Activated B cell treated with CpG ODN at 0.5 μM for 24 hours (primary cell): ENCODE measurements at regions not wholly inside any gene's neighbourhood (a gene's known extent, or its start where the extent isn't known, plus 50 kb on each side); places are given as distances from the start of the nearest gene placed in this dataset.

Source experiments
- ATAC-seq: fragments of 200-7000 bp; cut with Tn5 transposase; one replicate; pipeline ENCODE4 v1.10.0; 2021; ENCODE audit warnings: low read depth, mild to moderate bottlenecking, moderate library complexity
- CTCF ChIA-PET: fragments of 350-600 bp; sonication (Branson Sonifier 250); formaldehyde crosslinking; loops from one replicate; lab custom pipeline; 2021; ENCODE audit warnings: antibody characterized with exemption; lab: Charles Lee
- POLR2A ChIA-PET: fragments of 350-600 bp; sonication (Branson Sonifier 250); formaldehyde crosslinking; loops from one replicate; lab custom pipeline; 2021; ENCODE audit warnings: antibody characterized with exemption; lab: Charles Lee
- DNase-seq: peaks from one replicate; pipeline ENCODE4 v3.0.0; 2022
- H3K27ac Mint-ChIP-seq: one replicate; pipeline ENCODE4 v1.8.0; 2020; ENCODE audit warnings: mixed read lengths
- H3K27me3 Mint-ChIP-seq: one replicate; pipeline ENCODE4 v1.8.0; 2021; ENCODE audit warnings: mixed read lengths
- H3K36me3 Mint-ChIP-seq: one replicate; pipeline ENCODE4 v1.8.0; 2021; ENCODE audit warnings: low read depth, mixed read lengths
- H3K4me1 Mint-ChIP-seq: one replicate; pipeline ENCODE4 v1.8.0; 2021; ENCODE audit warnings: mixed read lengths
- H3K4me3 Mint-ChIP-seq: one replicate; pipeline ENCODE4 v1.8.0; 2020; ENCODE audit warnings: mild to moderate bottlenecking, mixed read lengths
- H3K9me3 Mint-ChIP-seq: one replicate; pipeline ENCODE4 v1.8.0; 2020; ENCODE audit warnings: mixed read lengths
- CTCF ChIP-seq: fragments of 200-600 bp; IDR thresholded peaks from one replicate; pipeline ENCODE4 v1.8.0; 2022; ENCODE audit warnings: antibody characterized with exemption, mild to moderate bottlenecking
- intact Hi-C: fragments of 100-400 bp; cut with micrococcal nuclease; formaldehyde crosslinking; loops from one replicate; pipeline ENCODE4 v1.15.1; 2024

DNA sequence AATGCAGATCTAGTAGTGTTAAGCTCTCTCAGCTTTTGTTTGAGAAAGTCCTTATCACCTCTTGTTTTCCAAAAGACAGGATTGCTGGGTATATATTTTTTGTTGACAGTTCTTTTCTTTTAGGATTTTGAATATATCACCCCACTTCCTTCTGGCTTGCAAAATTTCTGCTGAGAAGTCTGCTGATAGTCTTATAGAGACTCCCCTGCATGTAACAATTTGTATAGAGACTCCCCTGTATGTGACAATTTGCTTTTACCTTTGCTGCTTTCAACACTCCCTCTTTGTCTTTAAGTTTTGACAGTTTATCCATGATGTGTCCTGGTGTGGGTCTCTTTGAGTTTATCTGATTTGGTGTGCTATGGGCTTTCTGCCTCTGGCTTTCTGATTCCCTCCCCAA lies 115.0 kb upstream of the CCDC85A start:
- Mint-ChIP-seq H3K4me3 (no peak overlapping the region), H3K4me1 (no peaks in the 10 kb centered on the region), H3K9me3 (peaks cover 6% of the 10 kb centered on the region), H3K27ac (no peak overlapping the region), H3K27me3 (no peaks in the 10 kb centered on the region), H3K36me3 (no peaks in the 10 kb centered on the region)
- ATAC-seq = no peak
- TF ChIP-seq CTCF = no peak
- CTCF ChIA-PET = no interaction called here
- intact Hi-C loops = no loop called here
- POLR2A ChIA-PET = no interaction called here
- no peak for DNase-seq

DNA sequence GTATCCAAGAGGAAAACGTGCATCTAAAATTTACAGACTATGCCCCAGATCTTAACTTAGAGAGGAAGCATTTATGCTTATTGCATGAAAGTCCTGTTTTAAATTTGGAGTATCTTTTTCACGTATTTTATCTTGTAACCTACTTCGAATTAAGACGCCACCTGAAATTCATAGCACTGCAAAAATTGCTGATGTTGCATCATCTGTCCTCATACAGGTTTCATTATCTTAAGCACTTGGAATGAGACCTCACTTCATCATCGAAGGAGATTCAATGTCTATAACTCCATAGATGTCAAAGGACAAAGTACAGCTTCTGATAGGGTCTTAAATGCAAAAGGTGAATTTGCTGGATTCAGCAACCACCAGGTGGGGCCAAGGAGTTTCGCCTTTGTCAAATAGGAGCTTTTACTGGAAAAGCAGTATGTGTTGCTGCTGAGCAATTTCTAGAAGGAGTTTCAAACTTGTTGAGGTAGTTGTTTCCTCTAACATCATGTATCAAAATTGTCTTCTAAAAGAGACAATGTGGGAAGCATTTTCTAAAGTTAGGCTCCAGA lies 106.4 kb upstream of the CCDC85A start:
- ATAC-seq = no peak
- H3K36me3 Mint-ChIP-seq = no peaks in the 10 kb centered on the region
- intact Hi-C loops = no loop called here
- TF ChIP-seq CTCF = no peak
- no peaks in the 10 kb centered on the region for H3K27me3 Mint-ChIP-seq
- H3K4me1 Mint-ChIP-seq = no peaks in the 10 kb centered on the region
- no peak overlapping the region for H3K4me3 Mint-ChIP-seq
- DNase-seq = no peak
- CTCF ChIA-PET = no interaction called here
- H3K27ac Mint-ChIP-seq = no peak overlapping the region
- H3K9me3 Mint-ChIP-seq = peaks cover 3% of the 10 kb centered on the region
- POLR2A ChIA-PET = no interaction called here

GRCh38 chr2:56082665-56083064 lies 101.1 kb upstream of the CCDC85A start:
- DNase-seq = no peak
- Mint-ChIP-seq H3K9me3 (peaks cover 3% of the 10 kb centered on the region), H3K36me3 (no peaks in the 10 kb centered on the region), H3K27ac (no peak overlapping the region), H3K4me1 (no peaks in the 10 kb centered on the region), H3K27me3 (no peaks in the 10 kb centered on the region), H3K4me3 (no peak overlapping the region)
- ATAC-seq = no peak
- ChIA-PET CTCF (no interaction called here), POLR2A (no interaction called here)
- no peak for TF ChIP-seq CTCF
- intact Hi-C loops = no loop called here

DNA sequence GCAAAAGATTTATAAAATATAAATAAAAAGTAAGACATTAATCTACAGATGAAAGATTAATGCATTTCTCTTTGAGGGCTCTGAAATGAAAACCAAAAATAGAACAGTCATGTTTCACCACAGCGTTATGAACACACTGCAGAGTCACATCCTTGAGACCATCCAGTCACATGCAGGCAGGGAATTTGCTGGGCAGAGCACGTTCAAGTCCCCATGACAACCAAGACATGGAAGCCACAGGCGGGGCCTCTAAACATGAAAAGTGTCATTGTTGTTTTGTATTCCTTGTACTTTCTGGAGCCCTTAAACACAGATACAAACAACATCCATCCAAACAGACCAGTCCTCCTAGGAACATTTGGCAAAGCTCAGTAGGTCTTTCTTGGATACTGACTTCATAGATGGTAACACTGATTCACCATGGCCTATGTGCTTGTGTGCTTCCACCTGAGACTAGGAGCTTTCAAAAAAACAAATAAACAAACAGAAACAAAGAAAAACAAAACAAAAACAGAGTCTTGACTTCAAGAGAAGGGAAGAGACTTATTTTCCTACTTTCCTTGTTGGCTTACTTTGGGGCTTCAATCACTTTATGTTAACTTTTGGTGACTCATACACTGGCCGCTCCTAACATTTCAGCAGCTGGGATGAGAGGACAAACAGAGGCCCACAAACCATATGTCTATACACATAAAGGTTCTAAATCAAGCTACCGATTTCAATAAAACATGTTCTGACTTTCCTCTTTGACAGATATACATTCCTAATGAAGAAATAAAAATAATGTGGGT lies 99.5 kb upstream of the CCDC85A start:
- ChIA-PET CTCF (no interaction called here), POLR2A (no interaction called here)
- no peaks in the 10 kb centered on the region for H3K36me3 Mint-ChIP-seq
- no peaks in the 10 kb centered on the region for H3K4me1 Mint-ChIP-seq
- H3K27ac Mint-ChIP-seq = no peak overlapping the region
- DNase-seq (no peak), ATAC-seq (no peak)
- no peak overlapping the region for H3K4me3 Mint-ChIP-seq
- intact Hi-C loops = no loop called here
- H3K27me3 Mint-ChIP-seq = no peaks in the 10 kb centered on the region
- peaks cover 3% of the 10 kb centered on the region for H3K9me3 Mint-ChIP-seq
- TF ChIP-seq CTCF = no peak

DNA sequence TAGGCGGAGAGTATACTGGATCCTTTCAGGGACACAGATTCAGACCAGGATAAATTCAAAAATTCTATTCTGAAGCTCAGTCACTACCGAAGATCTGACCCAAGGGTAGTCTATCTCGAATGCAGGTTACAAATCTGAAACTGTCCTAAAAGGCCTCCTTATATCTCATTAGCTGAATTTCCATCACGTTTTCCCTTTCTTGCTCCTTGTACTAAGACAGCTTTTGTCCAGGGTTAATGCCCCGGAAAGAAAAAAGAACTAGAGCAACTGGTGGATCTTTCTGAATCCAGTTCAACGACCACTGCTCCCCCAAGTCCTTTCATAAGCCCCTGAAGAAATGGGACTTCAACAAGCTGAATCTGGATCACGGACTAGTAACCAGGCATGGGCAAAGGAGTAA lies 97.5 kb upstream of the CCDC85A start:
- intact Hi-C loops = no loop called here
- H3K4me1 Mint-ChIP-seq = no peaks in the 10 kb centered on the region
- no peak for ATAC-seq
- peaks cover 3% of the 10 kb centered on the region for H3K9me3 Mint-ChIP-seq
- POLR2A ChIA-PET = no interaction called here
- CTCF ChIA-PET = interaction anchor here (0.6 kb wide), 1 partner anchor 21 kb away, joined by 3 read pairs; no protein-coding TSS in a partner anchor
- no peaks in the 10 kb centered on the region for H3K27me3 Mint-ChIP-seq
- TF ChIP-seq CTCF = no peak
- DNase-seq = no peak
- H3K4me3 Mint-ChIP-seq = no peak overlapping the region
- no peak overlapping the region for H3K27ac Mint-ChIP-seq
- H3K36me3 Mint-ChIP-seq = no peaks in the 10 kb centered on the region
